IPS-18a (cell line): ENCODE measurements at regions not wholly inside any gene's neighbourhood (a gene's known extent, or its start where the extent isn't known, plus 50 kb on each side); places are given as distances from the start of the nearest gene placed in this dataset.
"Not testable (repeated sequence)": the region's sequence is repeated elsewhere in the genome, so short reads cannot be mapped to it uniquely, and the experiment has no call there.

Experiments
- H3K27ac ChIP-seq: one replicate; pipeline ENCODE4 v1.5.1; 2013; ENCODE audit warnings: low read length
- H3K27me3 ChIP-seq: one replicate; pipeline ENCODE4 v1.6.1; 2013; ENCODE audit warnings: mild to moderate bottlenecking, low read length; ENCODE audit not compliant: control insufficient read depth, insufficient read depth
- H3K36me3 ChIP-seq: one replicate; pipeline ENCODE4 v1.6.1; 2013; ENCODE audit warnings: low read depth, low read length; ENCODE audit not compliant: control insufficient read depth
- H3K4me1 ChIP-seq: one replicate; pipeline ENCODE4 v1.6.1; 2013; ENCODE audit warnings: low read depth, low read length; ENCODE audit not compliant: control insufficient read depth
- H3K4me3 ChIP-seq: one replicate; pipeline ENCODE4 v1.5.1; 2013; ENCODE audit warnings: low read length
- H3K9ac ChIP-seq: one replicate; pipeline ENCODE4 v1.6.1; 2013; ENCODE audit warnings: mild to moderate bottlenecking, low read length, moderate library complexity
- H3K9me3 ChIP-seq: one replicate; pipeline ENCODE4 v1.6.1; 2013; ENCODE audit warnings: low read depth, low read length; ENCODE audit not compliant: control insufficient read depth

DNA sequence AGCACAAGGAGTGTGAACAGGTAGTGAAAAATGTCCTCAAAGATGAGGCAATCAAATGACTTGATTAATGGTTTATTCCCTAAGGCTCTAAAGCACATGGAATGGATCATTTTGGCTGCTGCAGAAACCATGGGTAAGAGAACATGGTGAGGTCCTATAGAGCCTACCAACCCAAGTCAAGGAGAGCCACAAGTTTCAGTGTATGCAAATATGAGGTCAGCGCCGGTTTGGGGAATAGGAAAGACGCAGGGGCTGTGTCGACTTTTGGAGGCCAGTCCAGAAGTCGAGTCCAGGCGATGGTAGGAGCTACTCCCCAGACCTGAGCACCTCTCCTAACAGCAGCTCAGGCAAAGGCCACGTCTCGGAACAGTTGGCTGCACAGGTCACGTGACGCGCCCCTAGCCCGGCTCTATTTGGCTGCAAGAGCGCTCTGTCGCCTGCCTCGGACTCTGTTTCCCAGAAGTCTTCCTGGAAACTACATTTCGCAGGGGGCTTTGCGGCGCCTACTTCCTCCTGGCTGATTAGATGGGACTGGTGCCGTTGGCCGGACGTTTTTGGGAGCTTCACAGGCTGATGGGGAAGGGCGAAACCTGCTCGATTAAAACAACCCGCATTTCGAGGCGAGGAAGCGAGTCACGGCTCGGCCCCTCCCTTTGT is 74.4 kb upstream of the CHD6 start:
- H3K9me3 ChIP-seq: no peaks in the 10 kb centered on the region
- peak overlapping the region; percentile 98 for H3K4me3 ChIP-seq
- peak overlapping the region; percentile 95 for H3K9ac ChIP-seq
- H3K27me3 ChIP-seq: no peaks in the 10 kb centered on the region
- H3K36me3 ChIP-seq: no peaks in the 10 kb centered on the region
- H3K27ac ChIP-seq: peak overlapping the region; percentile 87
- peaks cover 13% of the 10 kb centered on the region for H3K4me1 ChIP-seq

- no peak overlapping the region for H3K9ac ChIP-seq
- H3K4me3 ChIP-seq: no peak overlapping the region
- H3K9me3 ChIP-seq: no peaks in the 10 kb centered on the region
- H3K27ac ChIP-seq: no peak overlapping the region
- peaks cover 10% of the 10 kb centered on the region for H3K4me1 ChIP-seq
- no peaks in the 10 kb centered on the region for H3K36me3 ChIP-seq
- H3K27me3 ChIP-seq: no peaks in the 10 kb centered on the region
Observed at GRCh38 chr20:41691443-41691842, 73.3 kb upstream of the CHD6 start.

GRCh38 chr20:41690702-41691101 is 72.5 kb upstream of the CHD6 start:
- H3K27me3 ChIP-seq: no peaks in the 10 kb centered on the region
- H3K4me1 ChIP-seq: peaks cover 10% of the 10 kb centered on the region
- no peaks in the 10 kb centered on the region for H3K36me3 ChIP-seq
- no peak overlapping the region for H3K9ac ChIP-seq
- H3K27ac ChIP-seq: no peak overlapping the region
- H3K9me3 ChIP-seq: no peaks in the 10 kb centered on the region
- H3K4me3 ChIP-seq: no peak overlapping the region

DNA sequence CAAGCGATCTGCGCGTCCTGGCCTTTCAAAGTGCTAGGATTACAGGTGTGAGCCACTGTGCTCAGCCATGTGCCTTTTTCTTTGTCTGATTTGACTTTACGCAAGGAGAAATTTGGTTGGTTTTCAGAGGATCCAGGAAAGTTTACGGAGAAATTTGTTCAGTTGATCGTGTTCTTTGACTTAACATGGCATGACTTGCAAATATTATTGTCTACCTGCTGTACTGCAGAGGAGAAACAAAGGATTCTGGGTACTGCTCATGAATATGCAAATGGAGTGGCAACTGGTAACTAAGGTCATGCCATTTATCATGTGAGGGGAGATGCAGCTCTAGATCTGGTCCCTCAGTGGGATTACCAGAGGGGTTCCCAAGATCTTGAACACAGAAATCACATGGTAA is 68.8 kb upstream of the CHD6 start:
- Histone ChIP-seq H3K36me3 (no peaks in the 10 kb centered on the region), H3K27ac (no peak overlapping the region), H3K4me3 (no peak overlapping the region), H3K4me1 (no peaks in the 10 kb centered on the region), H3K27me3 (no peaks in the 10 kb centered on the region), H3K9ac (no peak overlapping the region), H3K9me3 (no peaks in the 10 kb centered on the region)

GRCh38 chr20:41685145-41685544 is 67.0 kb upstream of the CHD6 start:
- H3K4me1 ChIP-seq, H3K27ac ChIP-seq, H3K4me3 ChIP-seq, H3K9ac ChIP-seq, H3K9me3 ChIP-seq, H3K27me3 ChIP-seq, H3K36me3 ChIP-seq: not testable (repeated sequence)

DNA sequence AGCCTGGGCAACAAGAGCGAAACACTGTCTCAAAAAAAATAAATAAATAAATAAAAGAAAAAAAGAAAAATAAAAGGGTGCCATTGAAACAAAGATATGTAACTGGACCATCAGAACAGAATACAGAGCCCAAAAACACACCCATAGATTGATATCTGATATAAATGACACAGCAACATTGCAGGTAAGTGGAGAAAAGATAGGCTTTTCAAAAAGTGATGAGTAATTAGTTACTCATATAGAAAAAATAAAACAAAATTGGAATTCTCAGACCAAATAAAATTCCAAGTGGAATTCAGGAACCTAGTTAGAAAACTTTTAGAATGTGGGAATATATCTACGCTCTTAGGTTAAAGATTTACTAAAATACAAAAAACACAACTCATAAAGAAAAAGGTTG is 60.6 kb upstream of the CHD6 start:
- Histone ChIP-seq H3K36me3 (no peaks in the 10 kb centered on the region), H3K4me1 (no peaks in the 10 kb centered on the region), H3K27me3 (no peaks in the 10 kb centered on the region), H3K9ac (no peak overlapping the region), H3K27ac (no peak overlapping the region), H3K4me3 (no peak overlapping the region), H3K9me3 (no peaks in the 10 kb centered on the region)

DNA sequence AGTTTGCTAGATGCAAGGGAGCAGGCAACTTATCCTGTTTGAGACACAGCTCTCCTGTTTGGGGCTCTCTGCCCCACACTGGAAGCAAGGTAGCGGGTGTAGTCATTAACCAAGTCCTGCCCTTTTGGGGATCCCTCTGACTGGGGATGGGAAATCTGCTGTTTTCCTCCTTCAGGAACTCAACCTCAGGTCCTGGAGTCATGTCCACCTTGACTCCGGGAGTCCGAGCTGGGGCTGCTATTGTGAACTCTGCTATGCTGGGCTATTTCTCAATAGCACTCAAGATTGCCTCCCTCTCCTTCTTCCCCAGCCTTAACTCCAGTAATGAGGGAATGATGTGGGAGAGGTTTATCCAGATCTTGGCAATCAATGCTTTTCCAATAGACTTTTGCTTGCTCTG is 54.1 kb upstream of the CHD6 start:
- no peak overlapping the region for H3K27ac ChIP-seq
- no peaks in the 10 kb centered on the region for H3K27me3 ChIP-seq
- no peaks in the 10 kb centered on the region for H3K36me3 ChIP-seq
- no peaks in the 10 kb centered on the region for H3K4me1 ChIP-seq
- H3K9ac ChIP-seq: no peak overlapping the region
- no peak overlapping the region for H3K4me3 ChIP-seq
- no peaks in the 10 kb centered on the region for H3K9me3 ChIP-seq

- H3K27ac ChIP-seq: no peak overlapping the region
- no peaks in the 10 kb centered on the region for H3K9me3 ChIP-seq
- no peak overlapping the region for H3K4me3 ChIP-seq
- no peaks in the 10 kb centered on the region for H3K4me1 ChIP-seq
- no peaks in the 10 kb centered on the region for H3K36me3 ChIP-seq
- no peak overlapping the region for H3K9ac ChIP-seq
- no peaks in the 10 kb centered on the region for H3K27me3 ChIP-seq
Observed at GRCh38 chr20:41671143-41671542, 53.0 kb upstream of the CHD6 start.

DNA sequence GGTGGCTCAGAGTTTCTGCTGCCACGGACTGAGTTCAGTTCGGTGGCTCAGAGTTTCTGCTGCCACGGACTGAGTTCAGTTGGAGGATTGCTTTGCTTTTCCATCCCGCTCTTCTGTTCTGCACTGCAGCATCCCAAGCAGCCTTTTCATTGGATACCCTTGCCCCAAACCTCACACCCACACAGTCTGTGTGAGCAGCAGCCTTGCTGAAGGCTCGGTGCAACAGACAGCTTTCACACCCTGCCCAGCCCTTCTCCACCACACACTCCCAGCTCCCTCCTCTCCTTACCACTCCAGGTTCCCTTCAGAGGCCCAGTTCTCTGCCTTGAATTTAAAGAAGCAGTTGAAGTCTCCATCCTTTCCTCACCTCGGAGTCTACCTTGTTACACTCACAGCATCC is 52.5 kb upstream of the CHD6 start:
- Histone ChIP-seq H3K27ac (no peak overlapping the region), H3K4me1 (no peaks in the 10 kb centered on the region), H3K9ac (no peak overlapping the region), H3K27me3 (no peaks in the 10 kb centered on the region), H3K4me3 (no peak overlapping the region), H3K36me3 (no peaks in the 10 kb centered on the region), H3K9me3 (no peaks in the 10 kb centered on the region)

DNA sequence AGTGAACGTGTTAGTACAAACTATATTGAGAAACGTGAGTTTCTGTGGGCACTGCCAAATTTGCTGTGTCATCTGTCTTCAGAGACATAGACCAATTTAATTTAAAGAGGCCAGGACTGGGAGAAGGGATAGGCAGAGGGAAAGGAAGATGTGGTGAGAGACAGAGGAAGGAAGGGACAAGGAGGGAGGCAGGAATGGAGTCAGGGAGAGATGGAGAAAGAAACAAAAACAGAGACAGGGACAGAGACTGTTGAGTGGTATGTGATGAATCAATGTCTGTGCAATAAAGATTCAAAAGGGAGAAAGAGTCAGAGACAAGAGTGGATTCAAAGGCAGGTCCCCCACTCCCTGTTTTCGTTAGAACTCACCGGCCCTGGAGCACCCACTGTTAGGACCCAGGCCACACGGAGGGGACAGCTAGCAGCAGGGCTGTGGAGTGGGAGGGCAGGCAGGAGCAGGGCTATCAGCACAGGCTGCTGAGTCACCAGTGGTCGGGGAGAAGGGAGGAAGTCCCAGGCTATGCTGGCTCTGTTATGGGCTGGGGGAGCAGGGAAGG is 51.6 kb upstream of the CHD6 start:
- Histone ChIP-seq H3K9me3 (no peaks in the 10 kb centered on the region), H3K27ac (no peak overlapping the region), H3K27me3 (no peaks in the 10 kb centered on the region), H3K36me3 (no peaks in the 10 kb centered on the region), H3K4me3 (no peak overlapping the region), H3K9ac (no peak overlapping the region), H3K4me1 (no peaks in the 10 kb centered on the region)

- Histone ChIP-seq H3K4me3 (no peak overlapping the region), H3K36me3 (no peaks in the 10 kb centered on the region), H3K9ac (no peak overlapping the region), H3K4me1 (peaks cover 3% of the 10 kb centered on the region), H3K27ac (no peak overlapping the region), H3K27me3 (no peaks in the 10 kb centered on the region), H3K9me3 (no peaks in the 10 kb centered on the region)
Observed at GRCh38 chr20:41668057-41668749, 50.0 kb upstream of the CHD6 start.
